ENCODE measurements at regions not wholly inside any gene's neighbourhood (a gene's known extent, or its start where the extent isn't known, plus 50 kb on each side); places are given as distances from the start of the nearest gene placed in this dataset.
"Not testable (repeated sequence)": the region's sequence is repeated elsewhere in the genome, so short reads cannot be mapped to it uniquely, and the experiment has no call there.

- no peak overlapping the region for H3K27ac ChIP-seq
- DNase-seq = no peak
- no peaks in the 10 kb centered on the region for H3K9me3 ChIP-seq (ENCODE audit: severe bottlenecking)
- no peak overlapping the region for H3K4me3 ChIP-seq (ENCODE audit: low read depth, low read length)
- H3K27me3 ChIP-seq (ENCODE audit: insufficient read depth, low read depth, severe bottlenecking) = peaks cover 2% of the 10 kb centered on the region
- H3K36me3 ChIP-seq = no peaks in the 10 kb centered on the region
- TF ChIP-seq CTCF (IDR thresholded peaks at IDR 0.05; ENCODE audit: low read depth, low read length) = no peak
These were observed 133.4 kb upstream of the PGR start for GRCh38 chr11:101262995-101263394.

- no peak overlapping the region for H3K4me3 ChIP-seq (ENCODE audit: low read depth, low read length)
- peaks cover 2% of the 10 kb centered on the region for H3K27me3 ChIP-seq (ENCODE audit: insufficient read depth, low read depth, severe bottlenecking)
- H3K36me3 ChIP-seq = no peaks in the 10 kb centered on the region
- no peak for DNase-seq
- TF ChIP-seq CTCF (IDR thresholded peaks at IDR 0.05; ENCODE audit: low read depth, low read length) = no peak
- no peak overlapping the region for H3K27ac ChIP-seq
- no peaks in the 10 kb centered on the region for H3K9me3 ChIP-seq (ENCODE audit: severe bottlenecking)
These were observed 132.6 kb upstream of the PGR start for GRCh38 chr11:101262258-101262657.

GRCh38 chr11:101255036-101255435, 125.4 kb upstream of the PGR start:
- no peak for DNase-seq
- no peak overlapping the region for H3K27ac ChIP-seq
- H3K36me3 ChIP-seq = no peaks in the 10 kb centered on the region
- H3K4me3 ChIP-seq (ENCODE audit: low read depth, low read length) = no peak overlapping the region
- H3K27me3 ChIP-seq (ENCODE audit: insufficient read depth, low read depth, severe bottlenecking) = no peaks in the 10 kb centered on the region
- no peak for TF ChIP-seq CTCF (IDR thresholded peaks at IDR 0.05; ENCODE audit: low read depth, low read length)
- no peaks in the 10 kb centered on the region for H3K9me3 ChIP-seq (ENCODE audit: severe bottlenecking)

GRCh38 chr11:101254037-101254436, 124.4 kb upstream of the PGR start:
- Histone ChIP-seq H3K27ac (no peak overlapping the region), H3K9me3 (ENCODE audit: severe bottlenecking) (no peaks in the 10 kb centered on the region), H3K36me3 (no peaks in the 10 kb centered on the region), H3K4me3 (ENCODE audit: low read depth, low read length) (no peak overlapping the region), H3K27me3 (ENCODE audit: insufficient read depth, low read depth, severe bottlenecking) (no peaks in the 10 kb centered on the region)
- no peak for TF ChIP-seq CTCF (IDR thresholded peaks at IDR 0.05; ENCODE audit: low read depth, low read length)
- DNase-seq = no peak

- not testable (repeated sequence) for H3K4me3 ChIP-seq (ENCODE audit: low read depth, low read length); H3K36me3 ChIP-seq; DNase-seq; H3K27ac ChIP-seq; H3K27me3 ChIP-seq (ENCODE audit: insufficient read depth, low read depth, severe bottlenecking); H3K9me3 ChIP-seq (ENCODE audit: severe bottlenecking)
These were observed 116.0 kb upstream of the PGR start for GRCh38 chr11:101245635-101246034.

GRCh38 chr11:101245081-101245480, 115.5 kb upstream of the PGR start:
- H3K27me3 ChIP-seq (ENCODE audit: insufficient read depth, low read depth, severe bottlenecking); H3K4me3 ChIP-seq (ENCODE audit: low read depth, low read length); H3K27ac ChIP-seq; DNase-seq; H3K36me3 ChIP-seq; H3K9me3 ChIP-seq (ENCODE audit: severe bottlenecking): not testable (repeated sequence)

GRCh38 chr11:101241160-101241795, 111.7 kb upstream of the PGR start:
- H3K36me3 ChIP-seq = no peaks in the 10 kb centered on the region
- TF ChIP-seq CTCF (IDR thresholded peaks at IDR 0.05; ENCODE audit: low read depth, low read length) = no peak
- H3K4me3 ChIP-seq (ENCODE audit: low read depth, low read length) = no peak overlapping the region
- DNase-seq = no peak
- no peaks in the 10 kb centered on the region for H3K9me3 ChIP-seq (ENCODE audit: severe bottlenecking)
- H3K27ac ChIP-seq = no peak overlapping the region
- H3K27me3 ChIP-seq (ENCODE audit: insufficient read depth, low read depth, severe bottlenecking) = no peaks in the 10 kb centered on the region

GRCh38 chr11:101231207-101231834, 101.7 kb upstream of the PGR start:
- H3K27me3 ChIP-seq (ENCODE audit: insufficient read depth, low read depth, severe bottlenecking); H3K27ac ChIP-seq; H3K4me3 ChIP-seq (ENCODE audit: low read depth, low read length); DNase-seq; H3K36me3 ChIP-seq: not testable (repeated sequence)
- H3K9me3 ChIP-seq (ENCODE audit: severe bottlenecking) = peaks cover 10% of the 10 kb centered on the region

Data from WERI-Rb-1 (cell line).